Stomach (tissue), 4 donors: ENCODE measurements at regions not wholly inside any gene's neighbourhood (a gene's known extent, or its start where the extent isn't known, plus 50 kb on each side); places are given as distances from the start of the nearest gene placed in this dataset.

ENCODE experiments used
- CTCF ChIP-seq, 7 experiments: fragments of 450-650 bp in 4 of 7; fragments of 200-600 bp in 3 of 7; sonication (generic) in 3 of 7; IDR thresholded peaks; one replicate each; pipeline ENCODE4 v1.5.1; 2016 to 2019; ENCODE audit warnings: antibody characterized with exemption in 7 of 7, control low read depth in 2 of 7, mild to moderate bottlenecking in 1 of 7
- EP300 ChIP-seq: sonication (generic); formaldehyde crosslinking; IDR thresholded peaks from one replicate; pipeline ENCODE4 v1.6.1; 2017; ENCODE audit warnings: antibody characterized with exemption

- no peak for TF ChIP-seq EP300
- TF ChIP-seq CTCF (IDR thresholded peaks at IDR 0.05): no peak
Measured at GRCh38 chr14:84029246-84029645, 1500.7 kb upstream of the FLRT2 start.
